ENCODE measurements at regions not wholly inside any gene's neighbourhood (a gene's known extent, or its start where the extent isn't known, plus 50 kb on each side); places are given as distances from the start of the nearest gene placed in this dataset.

DNA sequence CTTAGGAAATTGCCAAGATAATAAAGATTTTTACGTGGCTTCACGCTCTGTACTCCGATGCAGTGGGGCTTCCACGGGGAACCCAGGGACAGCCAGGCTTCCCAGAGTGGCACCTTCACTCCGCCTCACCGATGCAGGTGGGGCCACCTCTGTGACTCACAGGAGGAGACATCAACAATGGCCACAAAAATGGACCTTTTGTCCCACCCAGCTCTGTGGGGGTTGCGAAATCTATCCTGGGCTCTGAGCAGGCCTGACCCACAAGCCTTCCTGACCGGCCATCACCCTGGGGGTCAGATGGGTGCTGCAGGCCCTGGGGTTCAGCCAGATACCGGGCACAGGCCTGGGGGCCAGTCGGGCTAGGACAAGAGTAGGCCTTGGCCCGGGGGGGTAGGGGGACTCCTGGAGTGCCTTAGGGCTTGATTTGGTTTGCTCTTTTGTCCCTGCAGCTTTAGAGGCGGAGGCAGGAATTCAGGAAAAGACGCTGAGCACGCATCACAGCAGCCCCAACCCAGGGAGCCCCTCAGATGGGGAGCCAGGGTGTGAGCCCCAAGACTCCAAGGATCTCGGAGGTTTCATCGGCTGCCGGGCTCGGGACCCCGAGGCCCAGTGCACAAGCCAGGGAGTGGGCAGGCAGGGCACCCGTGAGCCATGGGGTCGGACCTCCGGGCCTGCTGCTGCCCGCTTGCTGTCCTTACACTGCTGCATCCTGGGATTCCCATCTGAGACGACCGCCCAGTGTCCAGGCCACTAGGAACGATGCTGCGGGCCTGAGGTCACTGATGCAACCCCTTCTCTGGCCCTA is 136.5 kb upstream of the NKX1-1 start:
- DNase-seq (ENCODE audit: low read depth), result no peak

DNA sequence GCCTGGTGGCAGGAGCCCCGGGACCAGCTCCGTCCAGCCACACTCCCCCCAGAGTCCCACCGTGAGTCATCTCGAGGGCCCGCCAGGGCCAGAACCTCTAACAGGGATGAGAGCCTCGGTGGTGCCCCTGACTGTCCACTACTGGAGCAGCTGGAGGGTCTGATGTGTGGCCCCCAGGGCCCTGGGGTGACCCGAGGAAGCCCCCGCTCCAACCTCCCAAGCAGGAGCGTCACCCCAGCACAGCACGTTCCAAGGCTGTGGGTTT is 135.9 kb upstream of the NKX1-1 start:
- no peak for DNase-seq (ENCODE audit: low read depth)

DNA sequence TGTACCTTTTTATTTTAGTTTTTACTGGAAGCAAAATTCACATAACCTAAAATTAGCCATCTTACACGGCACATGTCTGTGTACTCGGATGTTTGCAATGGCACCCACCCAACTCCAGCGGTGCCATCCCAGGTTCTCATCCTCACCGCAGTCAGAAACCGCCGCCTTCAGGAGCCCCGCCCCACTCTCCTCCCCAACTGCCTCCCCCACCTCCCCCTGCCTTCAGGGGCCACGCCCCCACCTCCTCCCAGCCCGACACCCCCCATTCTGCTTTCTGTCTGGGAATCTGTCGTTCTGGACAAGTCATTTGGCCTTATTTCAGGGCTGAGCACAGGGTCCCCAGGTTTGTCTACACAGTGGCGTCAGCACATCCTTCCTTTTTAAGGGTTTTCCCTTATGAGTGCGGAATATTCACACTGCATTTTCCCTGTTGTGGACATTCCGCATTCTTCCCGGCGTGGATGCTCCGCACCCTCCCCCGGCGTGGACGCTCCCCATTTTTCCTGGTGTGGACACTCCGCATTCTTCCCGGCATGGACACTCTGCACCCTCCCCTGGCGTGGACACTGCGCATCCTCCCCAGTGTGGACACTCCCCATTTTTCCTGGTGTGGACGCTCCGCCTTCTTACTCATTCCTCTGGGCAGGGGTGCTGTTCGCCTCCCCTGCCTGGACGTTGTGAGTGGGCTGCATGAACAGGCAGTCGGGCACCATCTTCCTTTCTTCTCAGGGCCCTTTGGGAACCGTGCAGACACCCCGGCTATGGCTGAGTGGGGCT is 135.4 kb upstream of the NKX1-1 start:
- DNase-seq (ENCODE audit: low read depth), result no peak

DNA sequence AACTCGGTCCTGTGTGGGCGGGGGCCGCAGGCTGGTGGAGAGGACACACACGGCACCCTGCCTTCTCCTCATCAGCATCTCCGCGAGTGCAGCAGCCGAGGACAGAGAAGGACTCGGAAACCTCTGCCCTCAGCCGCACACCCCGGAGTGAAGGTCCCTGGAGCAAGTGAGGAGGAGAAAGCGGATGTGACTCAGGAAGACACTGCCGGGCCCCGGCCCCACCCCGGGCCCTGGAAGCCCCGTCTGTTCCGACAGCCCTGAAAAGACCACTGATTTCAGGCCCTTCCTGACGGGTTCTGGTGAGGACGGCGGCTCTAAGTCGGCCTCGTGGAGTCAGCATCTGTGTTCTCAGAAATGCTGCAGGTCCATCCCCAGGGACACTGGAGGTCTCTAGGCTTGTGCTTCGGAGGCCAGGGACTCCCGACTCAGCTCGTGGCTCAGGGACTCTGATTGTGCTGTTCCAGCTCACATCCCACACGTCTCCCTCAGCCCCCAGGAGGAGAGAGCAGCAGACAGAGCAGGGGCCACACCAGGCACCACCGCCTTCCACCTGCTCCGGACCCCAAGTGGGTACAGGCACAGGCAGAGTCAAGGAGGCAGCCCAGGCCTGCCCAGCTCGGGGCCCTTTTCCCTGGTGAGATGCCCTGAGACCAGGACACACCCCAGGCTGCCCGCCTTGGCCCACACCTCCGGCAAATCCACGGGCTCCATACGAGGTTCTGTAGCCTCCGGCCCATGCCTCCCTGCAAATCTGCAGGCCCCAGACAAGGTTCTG is 134.5 kb upstream of the NKX1-1 start:
- no peak for DNase-seq (ENCODE audit: low read depth)

DNA sequence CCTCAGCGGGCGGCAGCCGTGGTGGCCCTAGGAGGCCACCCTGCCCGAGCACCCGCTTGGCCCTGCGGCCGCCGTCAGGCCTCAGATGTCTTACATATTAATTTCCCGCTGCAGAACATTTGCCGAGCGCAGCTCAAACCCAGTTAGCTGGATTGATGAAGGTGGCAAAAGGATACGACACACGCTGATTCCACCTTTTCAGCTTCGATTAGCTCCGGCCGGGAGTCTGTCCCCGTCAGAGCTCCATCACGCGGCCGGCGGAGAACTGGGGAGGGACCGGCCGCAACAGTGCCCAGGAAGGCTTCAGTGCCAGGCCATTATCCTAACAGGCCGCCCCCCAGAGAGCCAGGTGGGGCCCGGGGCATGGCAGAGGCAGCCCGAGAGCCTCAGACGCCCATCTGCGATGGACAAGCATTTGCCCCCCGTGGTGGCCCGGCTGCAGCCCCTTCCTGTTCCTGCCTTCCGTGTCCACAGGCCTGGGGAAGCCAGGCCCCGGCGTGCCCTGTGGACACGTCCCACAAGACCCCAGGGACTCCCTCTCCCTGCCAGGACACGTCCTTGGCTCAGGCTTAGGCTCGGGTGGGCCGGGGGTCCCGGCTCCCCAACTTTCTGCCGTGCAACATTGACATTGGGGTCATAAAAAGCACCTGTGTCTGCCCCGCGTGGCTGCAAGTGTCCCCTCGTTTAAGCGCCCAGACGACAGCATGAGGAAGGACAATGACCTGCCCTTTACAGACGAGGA is 133.8 kb upstream of the NKX1-1 start:
- no peak for DNase-seq (ENCODE audit: low read depth)

DNA sequence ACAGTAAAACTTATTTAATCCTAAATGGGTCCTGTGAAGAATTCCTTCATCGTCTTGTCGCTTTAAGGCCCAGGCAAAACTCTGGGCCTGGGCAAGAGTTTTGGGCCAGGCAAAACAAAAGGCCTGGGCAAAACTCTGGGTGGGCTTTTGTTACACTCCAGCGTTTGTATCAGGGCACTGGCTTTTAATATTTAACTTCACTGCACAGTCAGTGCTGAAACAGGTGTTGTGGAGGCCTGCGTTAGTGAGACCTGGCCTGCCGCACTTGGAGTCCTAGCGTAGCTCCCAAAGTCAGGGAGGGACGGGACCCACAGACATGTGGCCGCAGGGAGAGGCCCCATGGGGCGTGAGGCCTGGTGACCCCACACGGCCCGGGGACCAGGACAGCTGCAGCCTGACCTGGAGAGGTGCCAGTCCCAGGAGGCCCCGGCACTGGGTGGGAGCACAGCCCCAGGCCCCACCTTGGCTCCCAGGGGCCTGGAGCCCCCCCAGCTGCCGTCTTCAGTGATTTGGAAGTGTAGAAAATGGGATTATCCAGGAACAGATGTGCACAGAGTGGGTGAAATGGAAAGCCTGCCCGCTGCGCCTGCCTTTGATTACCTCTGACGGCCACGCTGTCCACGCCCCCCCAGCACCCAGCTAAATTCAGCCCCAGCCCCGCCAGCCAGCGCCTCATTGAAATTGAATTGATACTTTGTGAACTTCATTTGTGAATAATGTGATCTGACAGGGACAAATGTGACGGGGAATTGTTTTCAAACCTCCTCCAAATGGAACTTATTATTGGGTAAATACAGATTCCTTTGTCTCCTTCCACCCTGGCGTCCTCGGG is 132.9 kb upstream of the NKX1-1 start:
- no peak for DNase-seq (ENCODE audit: low read depth)

DNA sequence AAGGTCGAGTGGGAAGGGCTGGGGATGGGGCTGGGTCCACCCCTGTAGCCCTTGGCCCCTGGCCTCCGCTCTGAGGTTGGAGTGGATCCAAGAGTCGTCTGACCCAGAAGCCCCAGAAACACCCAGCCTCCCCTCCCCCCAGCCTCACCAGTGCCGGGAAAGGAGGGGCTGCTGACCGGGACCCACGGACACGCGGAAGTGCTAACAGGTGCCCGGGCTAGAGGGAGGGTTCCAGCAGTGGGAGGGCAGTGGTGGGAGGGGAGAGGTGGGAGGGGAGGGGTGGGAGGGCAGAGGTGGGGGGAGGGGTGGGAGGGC is 131.8 kb upstream of the NKX1-1 start:
- no peak for DNase-seq (ENCODE audit: low read depth)

DNA sequence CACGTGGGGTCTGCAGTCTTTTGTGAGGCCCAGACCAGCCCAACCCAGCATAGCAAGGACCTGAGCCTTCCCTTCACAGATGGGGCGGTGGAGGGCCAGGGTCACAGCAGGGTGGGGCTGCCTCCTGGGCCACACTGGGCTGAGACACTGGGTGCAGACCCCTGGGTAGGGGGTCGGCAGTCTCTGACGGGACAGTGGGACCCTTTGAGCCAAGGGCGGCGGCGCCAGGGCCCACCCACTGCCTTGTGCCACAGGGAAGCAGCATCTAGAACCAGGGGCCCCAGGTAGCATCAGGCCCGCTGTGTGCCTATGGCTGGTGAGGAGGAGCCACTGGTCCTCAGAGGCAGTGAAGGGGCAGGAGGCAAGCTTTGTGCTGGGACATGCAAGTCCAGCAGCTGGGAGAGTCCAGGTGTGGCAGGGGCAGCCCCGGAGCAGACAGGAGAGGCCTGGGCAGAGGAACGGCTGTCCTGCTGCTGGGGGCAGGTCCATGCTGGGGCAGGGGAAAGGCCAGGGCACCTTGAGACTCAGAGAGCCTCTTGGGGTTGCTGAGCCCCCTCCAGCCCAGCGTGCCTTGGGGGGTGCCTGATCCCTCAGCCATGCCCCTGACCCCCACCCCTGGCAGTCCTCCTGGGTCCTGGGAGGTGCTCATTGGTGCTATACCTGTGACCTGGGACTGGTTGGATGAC is 131.3 kb upstream of the NKX1-1 start:
- no peak for DNase-seq (ENCODE audit: low read depth)

DNA sequence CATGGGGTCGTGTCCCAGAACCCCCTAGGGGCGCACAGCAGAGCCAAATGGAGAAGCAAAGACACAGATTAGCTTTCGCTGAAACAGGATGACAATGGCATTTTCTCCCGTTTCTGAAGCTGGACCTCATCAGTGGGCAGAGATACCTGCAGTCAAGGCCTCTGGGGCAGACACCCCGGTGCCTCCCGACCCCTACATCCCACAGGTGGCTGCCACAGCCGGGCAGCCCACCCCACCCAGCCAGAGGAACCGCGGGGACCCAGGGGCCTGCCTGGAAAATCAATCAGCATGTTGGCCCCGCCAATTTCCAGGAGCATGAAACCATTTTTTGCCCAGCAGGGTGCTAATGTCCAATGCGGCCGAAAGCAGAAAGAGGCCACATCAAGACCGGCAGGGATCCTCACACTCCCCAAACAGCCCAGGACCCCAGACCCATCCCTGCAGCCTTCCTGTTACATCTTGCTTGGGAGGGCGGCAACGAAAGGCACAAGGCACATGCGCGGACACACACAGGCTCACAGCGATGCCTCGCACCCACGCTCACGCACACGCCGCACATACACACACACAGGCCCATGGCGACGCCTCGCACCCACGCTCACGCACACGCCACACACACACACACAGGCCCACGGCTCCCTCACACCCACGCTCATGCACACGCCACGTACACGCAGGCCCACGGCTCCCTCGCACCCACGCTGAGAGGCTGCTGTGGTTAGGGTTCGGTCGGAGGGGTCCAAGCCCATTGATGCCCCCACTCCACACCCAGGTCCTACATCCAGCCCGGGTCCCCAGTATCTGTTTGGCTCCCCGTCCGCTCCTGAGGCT is 130.6 kb upstream of the NKX1-1 start:
- no peak for DNase-seq (ENCODE audit: low read depth)

DNA sequence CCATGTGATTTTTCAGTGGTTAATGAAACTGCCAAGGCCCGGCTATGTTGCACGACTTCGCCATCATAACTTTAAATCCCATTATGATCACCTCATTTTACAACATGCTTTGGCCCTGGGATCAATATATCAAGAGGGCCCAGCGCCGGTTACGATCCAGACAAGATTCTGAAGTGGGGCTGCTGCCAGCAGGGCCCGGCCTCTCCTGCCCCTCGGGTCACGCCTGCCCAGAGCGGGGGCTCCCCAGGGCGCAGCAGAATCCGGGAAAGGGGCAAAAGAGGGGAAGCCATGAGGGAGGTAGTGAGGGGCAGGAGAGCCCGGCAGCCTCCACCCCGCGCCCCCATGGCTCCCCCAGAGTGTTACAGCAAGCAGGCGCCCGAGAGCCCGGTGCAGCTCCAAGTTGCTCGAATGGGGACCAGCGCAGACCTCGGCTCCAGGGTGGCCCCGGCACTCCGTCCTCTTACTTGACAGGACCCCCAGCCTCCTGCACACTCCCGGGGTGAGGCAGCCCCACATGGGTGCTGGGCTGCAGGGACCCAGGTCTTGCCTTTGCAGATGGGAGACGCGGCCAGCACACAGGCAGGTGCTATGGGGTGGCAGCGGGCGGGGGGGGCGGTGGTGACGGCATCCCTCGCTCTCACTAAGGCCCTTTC is 129.8 kb upstream of the NKX1-1 start:
- DNase-seq (ENCODE audit: low read depth), result no peak

DNA sequence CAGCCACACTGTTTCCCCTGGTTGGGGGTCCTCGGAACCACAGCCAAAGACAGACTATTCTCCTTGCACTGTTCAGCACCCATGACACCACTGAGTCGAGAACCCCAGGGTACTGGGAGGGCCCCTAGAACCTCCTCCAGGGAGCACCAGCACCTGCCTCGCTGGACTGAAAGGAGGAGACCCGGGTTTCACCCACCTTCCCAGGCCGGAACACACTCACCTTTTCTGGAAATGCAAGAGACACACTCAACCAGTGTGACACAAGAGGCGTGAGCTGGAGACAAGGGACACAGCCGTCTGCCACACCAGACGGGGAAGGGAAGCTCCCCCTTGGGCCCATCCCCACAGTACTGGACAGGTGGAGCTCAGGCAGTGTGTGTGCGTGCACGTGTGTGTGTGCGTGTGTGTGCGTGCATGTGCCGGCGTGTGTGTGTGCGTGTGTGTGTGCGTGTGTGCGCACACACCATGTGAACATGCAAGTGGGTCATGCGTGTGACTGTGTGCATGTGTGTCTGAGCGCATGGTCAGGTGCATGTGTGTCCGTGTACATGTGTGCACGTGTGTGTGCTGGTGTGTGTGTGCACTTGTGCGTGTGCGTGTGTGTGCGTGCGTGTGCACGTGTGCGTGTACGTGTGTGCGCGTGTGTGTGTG is 128.8 kb upstream of the NKX1-1 start:
- no peak for DNase-seq (ENCODE audit: low read depth)

DNA sequence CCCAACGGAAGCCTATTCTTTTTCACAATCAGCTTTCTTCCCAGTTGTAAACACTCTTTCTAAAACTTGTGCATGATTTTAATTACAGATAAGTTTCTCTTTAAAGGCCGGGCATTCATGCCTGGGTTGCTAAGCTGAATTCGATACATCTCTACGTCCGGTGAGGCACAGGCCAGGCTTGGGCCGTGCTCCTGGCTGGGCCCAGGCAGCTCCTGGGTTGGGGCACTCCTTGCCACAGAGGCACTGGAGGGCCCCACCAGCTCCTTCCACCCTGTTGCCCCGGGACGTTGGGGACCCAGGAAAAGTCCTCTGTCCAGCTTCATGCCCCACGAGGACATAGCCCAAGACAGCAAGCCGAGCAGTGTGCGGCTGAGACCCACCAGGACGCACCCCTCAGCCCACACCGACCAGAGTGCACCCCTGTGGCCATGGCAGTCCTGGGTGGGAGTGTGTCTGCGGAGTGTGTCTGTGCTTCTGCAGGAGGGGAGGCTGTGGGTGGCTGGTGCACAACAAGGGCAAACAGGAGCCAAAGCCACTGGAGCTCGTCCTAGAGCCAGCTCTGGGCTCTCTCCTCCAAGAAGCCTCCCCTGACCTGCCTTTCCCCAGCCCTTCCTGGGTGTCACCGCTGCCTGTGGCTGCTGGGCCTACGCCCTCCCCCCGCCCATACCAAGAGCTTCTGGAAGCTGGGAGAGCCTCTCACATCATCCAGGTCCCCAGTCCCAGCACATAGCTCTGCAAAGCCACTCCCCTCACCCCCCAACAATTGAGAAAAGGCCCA is 128.0 kb upstream of the NKX1-1 start:
- no peak for DNase-seq (ENCODE audit: low read depth)

DNA sequence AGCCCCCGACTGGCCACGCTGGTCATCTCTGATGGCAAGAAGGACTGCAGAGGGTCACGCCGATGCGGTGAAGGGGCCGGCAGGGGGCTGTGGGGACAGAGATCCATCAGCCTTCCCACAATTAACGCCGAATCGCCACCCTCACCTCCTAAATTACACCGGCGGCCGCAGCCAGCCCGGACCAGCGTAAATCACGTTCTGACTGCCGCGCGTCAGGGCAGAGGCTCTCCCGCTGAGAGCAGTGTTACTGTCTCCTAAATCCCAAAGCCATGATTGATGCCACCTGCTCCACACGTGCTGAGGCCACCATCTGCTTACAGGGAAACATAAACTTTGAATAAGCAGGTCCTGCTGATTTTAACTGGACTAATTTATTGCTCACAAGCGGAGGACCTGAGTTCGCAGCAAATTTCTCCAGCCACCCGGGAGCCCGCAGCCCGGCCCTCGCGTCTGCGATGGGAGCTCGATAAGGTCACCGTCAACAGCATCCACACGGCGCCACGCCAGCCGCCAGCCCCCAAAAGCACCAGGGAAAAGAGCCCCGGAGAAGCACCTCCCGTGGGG is 127.3 kb upstream of the NKX1-1 start:
- no peak for DNase-seq (ENCODE audit: low read depth)

DNA sequence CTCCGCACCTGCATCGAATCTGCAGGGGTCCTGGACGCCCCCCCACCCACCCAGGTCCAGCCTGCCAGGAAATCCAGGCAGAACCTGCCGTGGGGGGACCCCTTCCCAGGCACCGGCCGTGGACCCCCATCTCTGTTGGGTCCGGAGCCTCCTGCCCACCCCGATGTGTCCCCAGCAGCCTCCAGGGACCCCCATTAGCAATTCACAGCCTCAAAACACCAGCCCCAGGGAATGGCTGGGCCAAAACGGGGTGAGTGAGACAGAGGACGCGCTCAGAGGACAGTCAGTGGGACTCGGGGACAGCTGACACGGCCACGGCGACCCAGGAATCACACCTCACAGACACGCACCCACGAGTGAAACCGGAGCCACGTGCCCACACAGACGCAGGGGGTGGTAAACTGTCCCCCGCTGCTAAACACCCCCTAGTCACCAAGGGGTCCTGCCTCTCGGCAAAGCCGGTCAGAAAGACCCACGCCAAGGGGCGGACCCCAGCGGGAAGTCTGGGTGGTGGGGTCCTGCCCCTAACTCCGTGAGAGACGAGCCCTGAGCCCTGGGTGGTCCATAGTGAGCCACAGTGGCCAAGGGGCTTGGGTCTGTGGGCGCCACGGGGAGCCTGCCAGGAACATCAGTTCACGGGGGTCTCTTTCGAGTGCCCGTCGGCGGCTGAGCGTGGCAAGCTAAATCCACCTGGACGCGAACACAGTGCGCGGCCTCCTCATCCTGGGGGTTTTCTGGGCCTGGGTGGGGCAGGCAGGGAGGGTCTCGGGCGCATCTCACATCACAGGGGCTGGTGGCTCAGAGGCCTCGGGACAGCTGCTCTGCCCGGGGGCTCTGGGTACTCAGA is 126.5 kb upstream of the NKX1-1 start:
- no peak for DNase-seq (ENCODE audit: low read depth)

DNA sequence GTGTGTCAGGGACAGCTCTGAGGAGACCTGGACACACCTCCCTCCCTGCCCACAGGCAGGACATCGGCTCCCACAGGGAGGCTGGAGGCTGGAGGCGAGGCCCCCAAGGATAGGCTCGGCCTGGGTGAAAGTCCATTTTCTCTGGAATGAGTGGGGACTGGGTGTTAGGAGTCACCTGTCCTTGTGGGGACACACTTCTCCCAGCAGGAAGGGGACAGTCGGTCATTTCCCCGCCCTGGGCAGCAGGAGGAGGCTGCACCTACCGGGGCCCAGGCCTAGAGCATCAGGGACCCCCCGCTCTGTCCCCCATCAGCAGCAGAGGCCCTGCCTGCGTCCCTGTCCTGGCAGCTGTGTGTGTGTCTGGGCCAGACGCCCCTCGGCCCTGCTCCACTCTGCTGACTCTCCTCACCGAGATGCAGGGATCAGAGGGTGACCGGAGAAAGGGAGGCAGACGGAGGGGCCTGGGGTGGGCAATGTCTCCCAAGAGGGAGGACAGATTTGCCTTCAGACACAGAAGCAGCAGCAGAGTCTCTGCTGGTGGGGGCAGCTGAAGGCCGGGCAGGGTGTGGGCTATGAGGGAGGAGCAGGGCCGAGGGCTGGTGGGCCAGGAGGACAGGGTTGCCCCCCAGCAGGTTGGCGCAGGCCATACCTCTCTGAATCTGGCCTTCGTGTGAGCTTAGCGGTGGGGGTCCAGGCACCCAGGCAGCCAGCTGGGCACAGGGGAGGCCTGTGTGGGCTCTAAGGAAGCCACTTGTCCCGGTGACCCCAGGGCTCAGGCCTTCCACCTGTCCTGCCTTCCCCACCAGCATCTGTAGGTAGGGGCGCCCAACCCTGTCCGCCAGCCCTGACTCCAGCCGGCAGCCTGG is 125.7 kb upstream of the NKX1-1 start:
- no peak for DNase-seq (ENCODE audit: low read depth)

DNA sequence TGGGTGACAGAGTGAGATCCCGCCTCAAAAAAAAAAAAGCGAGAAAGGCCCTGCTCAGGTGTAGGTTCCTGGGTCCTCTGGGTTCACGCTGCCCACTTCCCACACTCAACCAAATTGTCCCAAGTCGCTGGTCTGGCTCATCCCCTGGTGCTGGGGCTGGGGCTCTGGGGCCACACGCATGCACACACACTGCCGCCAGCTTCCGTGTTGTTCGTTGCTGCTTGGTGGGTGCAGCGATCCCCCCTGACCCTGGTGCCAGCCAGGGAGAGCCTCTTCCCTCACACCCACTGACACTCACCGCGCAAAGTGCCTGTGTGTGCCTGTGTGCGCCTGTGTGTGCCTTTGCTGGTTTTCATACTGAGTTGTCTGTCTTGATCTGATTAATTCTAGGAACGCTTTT is 124.1 kb upstream of the NKX1-1 start:
- no peak for DNase-seq (ENCODE audit: low read depth)

Data from stimulated activated CD8-positive, alpha-beta memory T cell treated with anti-CD3 and anti-CD28 coated beads, Interleukin-15, amount 100 ng/mL, for 1 hour (primary cell).